Mesenchymal stem cell (in vitro differentiated cells and primary cell): ENCODE measurements at regions not wholly inside any gene's neighbourhood (a gene's known extent, or its start where the extent isn't known, plus 50 kb on each side); places are given as distances from the start of the nearest gene placed in this dataset.

Source experiments
- DNase-seq: peaks from one replicate; pipeline ENCODE4 v3.0.0-alpha.2; 2013
- H2AFZ ChIP-seq: one replicate; pipeline ENCODE4 v1.6.1; 2013; ENCODE audit warnings: low read depth, mild to moderate bottlenecking, control low read depth, inconsistent platforms, low read length, moderate library complexity
- H2AK5ac ChIP-seq: 2 replicates; pipeline ENCODE4 v1.6.1; 2013; ENCODE audit warnings: low read length, moderate library complexity, mild to moderate bottlenecking, inconsistent platforms; ENCODE audit not compliant: severe bottlenecking
- H2BK120ac ChIP-seq: one replicate; pipeline ENCODE4 v1.6.1; 2013; ENCODE audit warnings: low read depth, mild to moderate bottlenecking, inconsistent platforms, low read length, moderate library complexity
- H2BK12ac ChIP-seq, 2 experiments: one replicate each; pipeline ENCODE4 v1.6.1; 2013; ENCODE audit warnings: inconsistent platforms in 2 of 2, low read length in 2 of 2, mild to moderate bottlenecking in 2 of 2, moderate library complexity in 2 of 2, control low read depth in 1 of 2
- H2BK15ac ChIP-seq: one replicate; pipeline ENCODE4 v1.6.1; 2013; ENCODE audit warnings: mild to moderate bottlenecking, low read depth, inconsistent platforms; ENCODE audit not compliant: poor library complexity, severe bottlenecking
- H2BK5ac ChIP-seq: 2 replicates; pipeline ENCODE4 v1.6.1; 2013; ENCODE audit warnings: low read depth, mild to moderate bottlenecking, low read length, control low read depth, inconsistent platforms; ENCODE audit not compliant: poor library complexity, severe bottlenecking
- H3K14ac ChIP-seq, 2 experiments: one replicate each; pipeline ENCODE4 v1.6.1; 2013; ENCODE audit warnings: inconsistent platforms in 2 of 2, low read length in 2 of 2, control low read depth in 1 of 2, mild to moderate bottlenecking in 1 of 2, moderate library complexity in 1 of 2
- H3K18ac ChIP-seq, 2 experiments: one replicate each; pipeline ENCODE4 v1.6.1; 2013; ENCODE audit warnings: inconsistent platforms in 2 of 2, low read length in 2 of 2, control low read depth in 1 of 2, low read depth in 1 of 2, mild to moderate bottlenecking in 1 of 2
- H3K23ac ChIP-seq, 2 experiments: one replicate each; pipeline ENCODE4 v1.6.1; 2013; ENCODE audit warnings: inconsistent platforms in 2 of 2, low read length in 2 of 2, mild to moderate bottlenecking in 2 of 2, moderate library complexity in 2 of 2, control low read depth in 1 of 2
- H3K27ac ChIP-seq: 2 replicates; pipeline ENCODE4 v1.5.1; 2013; ENCODE audit warnings: mild to moderate bottlenecking, moderate library complexity, low read length, control low read depth, inconsistent platforms; ENCODE audit not compliant: poor library complexity, severe bottlenecking
- H3K27me3 ChIP-seq, 2 experiments: 2 replicates each; pipeline versions ENCODE4 v1.6.1 to v1.7.0; 2013; ENCODE audit warnings: low read length in 2 of 2, mild to moderate bottlenecking in 2 of 2, moderate library complexity in 2 of 2, control low read depth in 1 of 2, inconsistent platforms in 1 of 2; ENCODE audit not compliant: control insufficient read depth in 1 of 2, insufficient read depth in 1 of 2
- H3K36me3 ChIP-seq, 2 experiments: 2 replicates each; pipeline versions ENCODE4 v1.6.1 to v1.7.0; 2013; ENCODE audit warnings: low read length in 2 of 2, control low read depth in 1 of 2, inconsistent platforms in 1 of 2, low read depth in 1 of 2, mild to moderate bottlenecking in 1 of 2; ENCODE audit not compliant: insufficient read depth in 2 of 2, control insufficient read depth in 1 of 2
- H3K4ac ChIP-seq, 2 experiments: one replicate each; pipeline ENCODE4 v1.6.1; 2013; ENCODE audit warnings: inconsistent platforms in 2 of 2, low read length in 2 of 2, mild to moderate bottlenecking in 2 of 2, moderate library complexity in 2 of 2, control low read depth in 1 of 2, low read depth in 1 of 2
- H3K4me1 ChIP-seq: 2 replicates; pipeline ENCODE4 v1.6.1; 2013; ENCODE audit warnings: low read depth, low read length, control low read depth; ENCODE audit not compliant: control insufficient read depth, insufficient read depth
- H3K4me2 ChIP-seq: 2 replicates; pipeline ENCODE4 v1.6.1; 2013; ENCODE audit warnings: low read length, mild to moderate bottlenecking, inconsistent platforms; ENCODE audit not compliant: poor library complexity, severe bottlenecking
- H3K4me3 ChIP-seq, 2 experiments: 2 replicates each; pipeline versions ENCODE4 v1.5.1 to v1.7.0; 2013; ENCODE audit warnings: low read length in 2 of 2, mild to moderate bottlenecking in 2 of 2, control low read depth in 1 of 2, low read depth in 1 of 2; ENCODE audit not compliant: insufficient read depth in 1 of 2
- H3K79me1 ChIP-seq: replicated peaks from 2 replicates; pipeline ENCODE4 v1.6.1; 2013; ENCODE audit warnings: mild to moderate bottlenecking, control low read depth, low read length, inconsistent platforms; ENCODE audit not compliant: poor library complexity, severe bottlenecking
- H3K9ac ChIP-seq: 2 replicates; pipeline ENCODE4 v1.7.0; 2013; ENCODE audit warnings: mild to moderate bottlenecking, low read length, moderate library complexity
- H3K9me3 ChIP-seq: 2 replicates; pipeline ENCODE4 v1.7.0; 2013; ENCODE audit warnings: mild to moderate bottlenecking, low read length; ENCODE audit not compliant: control insufficient read depth
- H4K8ac ChIP-seq: one replicate; pipeline ENCODE4 v1.6.1; 2013; ENCODE audit warnings: inconsistent platforms, mild to moderate bottlenecking, low read length, moderate library complexity
- H4K91ac ChIP-seq: one replicate; pipeline ENCODE4 v1.6.1; 2013; ENCODE audit warnings: mild to moderate bottlenecking, low read length, inconsistent platforms
- WGBS: methylation state at CpG from one replicate; pipeline ENCODE4 v1.1.7; 2013; ENCODE audit warnings: mixed read lengths; 5-methylcytosine and 5-hydroxymethylcytosine counted together

GRCh38 chr2:128558895-128559532 lies 240.3 kb upstream of the HS6ST1 start:
- Histone ChIP-seq H2BK12ac (no peak overlapping the region), H3K9ac (no peak overlapping the region), H3K9me3 (peaks cover 5% of the 10 kb centered on the region), H3K18ac (no peak overlapping the region), H3K14ac (no peak overlapping the region), H3K4me2 (no peak overlapping the region), H4K8ac (no peak overlapping the region), H3K23ac (no peak overlapping the region), H3K4ac (no peak overlapping the region), H3K27me3 (no peaks in the 10 kb centered on the region), H2AFZ (no peak overlapping the region), H4K91ac (no peak overlapping the region), H2BK5ac (no peak overlapping the region), H3K79me1 (no peaks in the 10 kb centered on the region), H3K27ac (no peak overlapping the region), H2BK15ac (no peak overlapping the region), H3K4me3 (no peak overlapping the region), H2BK120ac (no peak overlapping the region), H3K4me1 (peaks cover 6% of the 10 kb centered on the region), H2AK5ac (no peak overlapping the region), H3K36me3 (no peaks in the 10 kb centered on the region)
- WGBS: 87% methylated on average over 11 of the region's 11 CpGs
- no peak for DNase-seq

GRCh38 chr2:128559533-128560515 lies 241.2 kb upstream of the HS6ST1 start:
- no peak overlapping the region for H2BK120ac ChIP-seq
- no peak overlapping the region for H3K4me3 ChIP-seq
- no peak overlapping the region for H2BK12ac ChIP-seq
- H3K27ac ChIP-seq: no peak overlapping the region
- H2BK15ac ChIP-seq: no peak overlapping the region
- no peak overlapping the region for H4K91ac ChIP-seq
- no peaks in the 10 kb centered on the region for H3K27me3 ChIP-seq
- no peak overlapping the region for H3K18ac ChIP-seq
- H4K8ac ChIP-seq: no peak overlapping the region
- H2AFZ ChIP-seq: no peak overlapping the region
- no peak overlapping the region for H2AK5ac ChIP-seq
- H3K36me3 ChIP-seq: no peaks in the 10 kb centered on the region
- no peak overlapping the region for H3K23ac ChIP-seq
- H3K9ac ChIP-seq: no peak overlapping the region
- no peak overlapping the region for H3K4me2 ChIP-seq
- WGBS: 95% methylated on average over 18 of the region's 18 CpGs
- H3K79me1 ChIP-seq: no peaks in the 10 kb centered on the region
- no peak for DNase-seq
- H3K4me1 ChIP-seq: peaks cover 6% of the 10 kb centered on the region
- no peaks in the 10 kb centered on the region for H3K9me3 ChIP-seq
- no peak overlapping the region for H3K4ac ChIP-seq
- H2BK5ac ChIP-seq: no peak overlapping the region
- no peak overlapping the region for H3K14ac ChIP-seq

- Histone ChIP-seq H3K4me3 (no peak overlapping the region), H3K9me3 (no peaks in the 10 kb centered on the region), H3K27ac (no peak overlapping the region), H3K9ac (no peak overlapping the region), H2BK15ac (no peak overlapping the region), H2BK12ac (no peak overlapping the region), H3K4me1 (peaks cover 6% of the 10 kb centered on the region), H3K4ac (no peak overlapping the region), H3K4me2 (no peak overlapping the region), H2BK120ac (no peak overlapping the region), H3K79me1 (no peaks in the 10 kb centered on the region), H2AFZ (no peak overlapping the region), H4K8ac (no peak overlapping the region), H2BK5ac (no peak overlapping the region), H4K91ac (no peak overlapping the region), H3K14ac (no peak overlapping the region), H3K36me3 (no peaks in the 10 kb centered on the region), H3K18ac (no peak overlapping the region), H3K27me3 (no peaks in the 10 kb centered on the region), H3K23ac (no peak overlapping the region), H2AK5ac (no peak overlapping the region)
- DNase-seq: no peak
- WGBS: 95% methylated on average over 4 of the region's 4 CpGs
Observed at GRCh38 chr2:128560718-128561117, 242.1 kb upstream of the HS6ST1 start.
